ENCODE measurements at regions not wholly inside any gene's neighbourhood (a gene's known extent, or its start where the extent isn't known, plus 50 kb on each side); places are given as distances from the start of the nearest gene placed in this dataset.

DNA sequence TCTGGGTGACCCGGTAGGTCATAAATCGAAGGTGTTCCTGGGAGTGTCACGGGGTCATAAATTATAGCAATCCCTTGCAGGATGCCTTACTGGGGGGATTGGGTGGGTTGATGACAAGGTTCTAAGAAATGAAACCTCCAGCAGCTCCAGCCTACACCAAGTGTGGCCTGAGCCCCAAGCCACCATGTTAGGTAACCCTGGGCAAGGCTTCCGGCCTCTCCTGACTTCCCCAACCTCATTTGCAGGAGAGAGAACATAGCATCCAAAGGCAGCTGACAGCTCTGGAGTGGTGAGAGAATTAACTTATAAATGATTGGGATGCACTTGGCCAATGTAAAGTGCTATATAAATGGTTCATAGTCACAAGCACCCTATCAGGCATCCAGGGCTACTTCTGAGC, 52.8 kb upstream of the TMEM273 start:
- H3K9ac ChIP-seq (ENCODE audit: low read depth, low read length): no peak overlapping the region
- H3K56ac ChIP-seq (ENCODE audit: extremely low read depth, insufficient read depth, low read length): no peak overlapping the region
- H2BK5ac ChIP-seq (ENCODE audit: low read depth, low read length, poor library complexity, severe bottlenecking): no peak overlapping the region
- BruUV-seq (replicated peaks): no TSS peak
- H4K20me1 ChIP-seq (ENCODE audit: insufficient read depth, low read length): no peaks in the 10 kb centered on the region
- H3K9me3 ChIP-seq (ENCODE audit: control insufficient read depth, insufficient read depth, low read length): no peaks in the 10 kb centered on the region
- H2AK9ac ChIP-seq (replicated peaks; ENCODE audit: low read depth, low read length, poor library complexity): no peak overlapping the region
- H2AK5ac ChIP-seq (ENCODE audit: low read depth, low read length): no peak overlapping the region
- no peak overlapping the region for H3K4me2 ChIP-seq (ENCODE audit: low read depth, low read length)
- no peak overlapping the region for H3K4ac ChIP-seq (ENCODE audit: low read depth, low read length)
- dilution Hi-C loops (cut with HindIII; ENCODE audit: low sequenced_read_pairs, unreplicated experiment) (no loop called here), in situ Hi-C loops (cut with MboI; ENCODE audit: low sequenced_read_pairs) (no loop called here), intact Hi-C loops (cut with micrococcal nuclease) (no loop called here)
- H3K27me3 ChIP-seq (ENCODE audit: control insufficient read depth, insufficient read depth, low read length): peaks cover 22% of the 10 kb centered on the region
- H3K27ac ChIP-seq (ENCODE audit: insufficient read depth, low read length): no peak overlapping the region
- no CpG with 5 or more reads among the region's 4 CpGs for WGBS, 2 experiments (ENCODE audit: extremely low coverage in 2 of 2, insufficient read length in 1 of 2)
- H3K23ac ChIP-seq (ENCODE audit: low read depth, low read length): no peak overlapping the region
- no peaks in the 10 kb centered on the region for H3K36me3 ChIP-seq (ENCODE audit: control insufficient read depth, insufficient read depth, low read length)
- no peak overlapping the region for H2BK15ac ChIP-seq (ENCODE audit: low read depth, low read length)
- no peak overlapping the region for H3K18ac ChIP-seq (ENCODE audit: low read depth, low read length)
- ATAC-seq (ENCODE audit: low read depth): no peak
- ChIA-PET CTCF (no interaction called here), POLR2A (ENCODE audit: unreplicated experiment) (no interaction called here)
- H4K91ac ChIP-seq (ENCODE audit: insufficient read depth, low read depth, low read length): no peak overlapping the region
- DNase-seq: no peak
- H3K14ac ChIP-seq (replicated peaks; ENCODE audit: low read depth, low read length): no peak overlapping the region
- H3K4me1 ChIP-seq (ENCODE audit: control insufficient read depth, insufficient read depth, low read length): no peaks in the 10 kb centered on the region
- H4K5ac ChIP-seq (ENCODE audit: low read depth, low read length): no peak overlapping the region
- H3K9me1 ChIP-seq (ENCODE audit: insufficient read depth, low read length): no peaks in the 10 kb centered on the region
- no peak overlapping the region for H3K4me3 ChIP-seq (ENCODE audit: insufficient read depth, low read depth, low read length)
- TF ChIP-seq, protein P1, sequence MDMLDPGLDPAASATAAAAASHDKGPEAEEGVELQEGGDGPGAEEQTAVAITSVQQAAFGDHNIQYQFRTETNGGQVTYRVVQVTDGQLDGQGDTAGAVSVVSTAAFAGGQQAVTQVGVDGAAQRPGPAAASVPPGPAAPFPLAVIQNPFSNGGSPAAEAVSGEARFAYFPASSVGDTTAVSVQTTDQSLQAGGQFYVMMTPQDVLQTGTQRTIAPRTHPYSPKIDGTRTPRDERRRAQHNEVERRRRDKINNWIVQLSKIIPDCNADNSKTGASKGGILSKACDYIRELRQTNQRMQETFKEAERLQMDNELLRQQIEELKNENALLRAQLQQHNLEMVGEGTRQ (IDR thresholded peaks at IDR 0.05; ENCODE audit: low read depth, low read length): no peak
- TF ChIP-seq MXI1 (IDR thresholded peaks at IDR 0.05; ENCODE audit: borderline replicate concordance, low read depth, low read length): no peak
- TF ChIP-seq MAFK (IDR thresholded peaks at IDR 0.05; ENCODE audit: low read depth, low read length): no peak
- TF ChIP-seq NFE2L2 (IDR thresholded peaks at IDR 0.05; ENCODE audit: low read depth, low read length): no peak
- TF ChIP-seq BHLHE40 (IDR thresholded peaks at IDR 0.05; ENCODE audit: low read depth, low read length): no peak
- TF ChIP-seq RAD21 (IDR thresholded peaks at IDR 0.05; ENCODE audit: low read length): no peak
- no peak for TF ChIP-seq FOS (IDR thresholded peaks at IDR 0.05; ENCODE audit: low read depth, low read length)
- no peak for TF ChIP-seq MAZ (IDR thresholded peaks at IDR 0.05; ENCODE audit: borderline replicate concordance, low read depth, low read length)
- no peak for TF ChIP-seq CEBPB (IDR thresholded peaks at IDR 0.05; ENCODE audit: low read depth, low read length)
- TF ChIP-seq SMC3 (IDR thresholded peaks at IDR 0.05; ENCODE audit: low read depth, low read length): no peak
- TF ChIP-seq RFX5 (IDR thresholded peaks at IDR 0.05; ENCODE audit: low read depth, low read length): no peak
- TF ChIP-seq CHD1 (IDR thresholded peaks at IDR 0.05; ENCODE audit: low read depth, low read length): no peak
- TF ChIP-seq, protein P2, sequence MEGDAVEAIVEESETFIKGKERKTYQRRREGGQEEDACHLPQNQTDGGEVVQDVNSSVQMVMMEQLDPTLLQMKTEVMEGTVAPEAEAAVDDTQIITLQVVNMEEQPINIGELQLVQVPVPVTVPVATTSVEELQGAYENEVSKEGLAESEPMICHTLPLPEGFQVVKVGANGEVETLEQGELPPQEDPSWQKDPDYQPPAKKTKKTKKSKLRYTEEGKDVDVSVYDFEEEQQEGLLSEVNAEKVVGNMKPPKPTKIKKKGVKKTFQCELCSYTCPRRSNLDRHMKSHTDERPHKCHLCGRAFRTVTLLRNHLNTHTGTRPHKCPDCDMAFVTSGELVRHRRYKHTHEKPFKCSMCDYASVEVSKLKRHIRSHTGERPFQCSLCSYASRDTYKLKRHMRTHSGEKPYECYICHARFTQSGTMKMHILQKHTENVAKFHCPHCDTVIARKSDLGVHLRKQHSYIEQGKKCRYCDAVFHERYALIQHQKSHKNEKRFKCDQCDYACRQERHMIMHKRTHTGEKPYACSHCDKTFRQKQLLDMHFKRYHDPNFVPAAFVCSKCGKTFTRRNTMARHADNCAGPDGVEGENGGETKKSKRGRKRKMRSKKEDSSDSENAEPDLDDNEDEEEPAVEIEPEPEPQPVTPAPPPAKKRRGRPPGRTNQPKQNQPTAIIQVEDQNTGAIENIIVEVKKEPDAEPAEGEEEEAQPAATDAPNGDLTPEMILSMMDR (conservative IDR thresholded peaks at IDR 0.05; ENCODE audit: low read depth, low read length): no peak
- TF ChIP-seq RCOR1 (IDR thresholded peaks at IDR 0.05; ENCODE audit: insufficient replicate concordance, low read length): no peak
- TF ChIP-seq POLR2A (IDR thresholded peaks at IDR 0.05; ENCODE audit: low read depth, low read length): no peak
- TF ChIP-seq, protein P3, sequence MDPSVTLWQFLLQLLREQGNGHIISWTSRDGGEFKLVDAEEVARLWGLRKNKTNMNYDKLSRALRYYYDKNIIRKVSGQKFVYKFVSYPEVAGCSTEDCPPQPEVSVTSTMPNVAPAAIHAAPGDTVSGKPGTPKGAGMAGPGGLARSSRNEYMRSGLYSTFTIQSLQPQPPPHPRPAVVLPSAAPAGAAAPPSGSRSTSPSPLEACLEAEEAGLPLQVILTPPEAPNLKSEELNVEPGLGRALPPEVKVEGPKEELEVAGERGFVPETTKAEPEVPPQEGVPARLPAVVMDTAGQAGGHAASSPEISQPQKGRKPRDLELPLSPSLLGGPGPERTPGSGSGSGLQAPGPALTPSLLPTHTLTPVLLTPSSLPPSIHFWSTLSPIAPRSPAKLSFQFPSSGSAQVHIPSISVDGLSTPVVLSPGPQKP (IDR thresholded peaks at IDR 0.05; ENCODE audit: borderline replicate concordance, low read depth, low read length): no peak
- no peak overlapping the region for H2BK20ac ChIP-seq (ENCODE audit: low read depth, low read length)
- H2BK120ac ChIP-seq (ENCODE audit: low read depth, low read length): no peak overlapping the region
- H2AFZ ChIP-seq (replicated peaks; ENCODE audit: low read length, poor library complexity): no peak overlapping the region
- H4K8ac ChIP-seq (ENCODE audit: low read depth in 2 of 2, low read length in 2 of 2): no peak overlapping the region
- H3K79me1 ChIP-seq (ENCODE audit: low read depth in 1 of 2, low read length in 2 of 2): no peaks in the 10 kb centered on the region
